GM23248 (cell line): ENCODE measurements at regions not wholly inside any gene's neighbourhood (a gene's known extent, or its start where the extent isn't known, plus 50 kb on each side); places are given as distances from the start of the nearest gene placed in this dataset.

Experiments used
- EZH2 ChIP-seq: fragments of 200-600 bp; sonication (generic); IDR thresholded peaks from 2 replicates; pipeline ENCODE4 v1.6.1; 2018; ENCODE audit warnings: antibody characterized with exemption, mild to moderate bottlenecking; ENCODE audit not compliant: insufficient read depth, poor library complexity, severe bottlenecking
- EZH2phosphoT487 ChIP-seq: fragments of 200-600 bp; sonication (generic); IDR thresholded peaks from 2 replicates; pipeline ENCODE4 v1.6.1; 2018; ENCODE audit warnings: antibody characterized with exemption, moderate library complexity, mild to moderate bottlenecking, low read depth; ENCODE audit not compliant: insufficient read depth

- TF ChIP-seq EZH2, result no peak
- TF ChIP-seq EZH2phosphoT487, result no peak
Measured at GRCh38 chr1:238177960-238178645, 287.4 kb upstream of the ZP4 start.
